Immature natural killer cell (primary cell): ENCODE measurements at regions not wholly inside any gene's neighbourhood (a gene's known extent, or its start where the extent isn't known, plus 50 kb on each side); places are given as distances from the start of the nearest gene placed in this dataset.

Experiments used
- DNase-seq, 3 donors: peaks; one replicate each; pipeline ENCODE4 v3.0.0; 2022; ENCODE audit warnings: mixed read lengths in 1 of 3
- H3K27ac Mint-ChIP-seq, 6 donors: one replicate each; pipeline ENCODE4 v1.8.0; 2020; ENCODE audit warnings: mixed read lengths in 6 of 6, mild to moderate bottlenecking in 5 of 6, inconsistent platforms in 4 of 6, moderate library complexity in 3 of 6
- H3K27me3 Mint-ChIP-seq, 3 donors: one replicate each; pipeline ENCODE4 v1.8.0; 2020 to 2021; ENCODE audit warnings: low read depth in 3 of 3, mild to moderate bottlenecking in 3 of 3, mixed read lengths in 3 of 3, moderate library complexity in 3 of 3, inconsistent platforms in 1 of 3
- H3K36me3 Mint-ChIP-seq, 3 donors: one replicate each; pipeline ENCODE4 v1.8.0; 2020; ENCODE audit warnings: mixed read lengths in 3 of 3, inconsistent platforms in 2 of 3, mild to moderate bottlenecking in 2 of 3
- H3K4me1 Mint-ChIP-seq, 2 donors: one replicate each; pipeline ENCODE4 v1.8.0; 2020; ENCODE audit warnings: inconsistent platforms in 2 of 2, mild to moderate bottlenecking in 2 of 2, mixed read lengths in 2 of 2, moderate library complexity in 1 of 2
- H3K4me3 Mint-ChIP-seq, 5 donors: one replicate each; pipeline ENCODE4 v1.8.0; 2020; ENCODE audit warnings: mild to moderate bottlenecking in 5 of 5, mixed read lengths in 5 of 5, inconsistent platforms in 3 of 5, moderate library complexity in 3 of 5
- H3K9me3 Mint-ChIP-seq, 6 donors: one replicate each; pipeline ENCODE4 v1.8.0; 2020; ENCODE audit warnings: mild to moderate bottlenecking in 6 of 6, mixed read lengths in 6 of 6, inconsistent platforms in 4 of 6, moderate library complexity in 3 of 6

DNA sequence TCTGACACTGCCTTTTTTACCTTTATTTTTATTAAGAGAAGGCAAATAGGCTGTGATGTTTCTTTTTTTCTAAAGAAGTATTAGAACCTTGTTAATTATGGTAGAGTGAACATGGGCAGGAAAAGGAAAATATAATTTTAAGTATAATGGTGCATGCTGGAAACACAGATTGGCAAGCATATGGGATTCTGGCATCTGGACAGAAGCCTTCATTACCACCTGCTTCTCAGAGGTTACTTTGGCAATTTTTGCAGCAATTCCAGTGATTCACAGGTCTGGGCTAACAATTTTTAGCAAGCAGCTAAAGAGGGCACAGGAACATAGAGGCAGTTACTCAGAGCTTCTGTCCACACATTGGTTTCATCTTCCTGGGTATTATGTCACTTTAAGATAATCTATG, 258.3 kb downstream of the DIPK2A start:
- Mint-ChIP-seq H3K9me3 (peaks cover 0 to 10% (median 2%) of the 10 kb centered on the region in 6 donors), H3K4me1 (no peaks in the 10 kb centered on the region)

DNA sequence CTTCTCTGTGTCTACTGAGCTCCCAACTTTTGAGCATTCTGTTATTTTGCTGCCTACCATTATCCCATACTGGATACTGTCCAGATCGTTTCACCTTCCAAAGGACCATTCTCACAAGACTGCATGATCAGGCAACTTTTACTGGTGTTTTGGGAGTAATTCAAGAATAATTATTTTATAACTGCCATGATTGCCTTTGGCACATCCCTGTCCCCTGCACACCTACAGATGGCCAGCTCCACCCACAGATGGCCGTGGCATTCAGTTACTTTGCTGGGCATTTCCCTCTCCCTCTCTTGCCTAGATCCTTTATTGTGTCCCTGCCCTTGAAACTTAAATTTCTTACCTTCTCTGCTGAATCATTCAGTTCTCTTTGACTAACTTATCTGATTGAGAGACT, 263.9 kb downstream of the DIPK2A start:
- Mint-ChIP-seq H3K36me3 (no peaks in the 10 kb centered on the region), H3K27ac (no peak overlapping the region), H3K4me1 (no peaks in the 10 kb centered on the region), H3K4me3 (no peak overlapping the region), H3K9me3 (peaks cover 0 to 12% (median 2%) of the 10 kb centered on the region in 6 donors), H3K27me3 (peaks cover 0 to 5% (median 0%) of the 10 kb centered on the region in 3 donors)
- DNase-seq: no peak

More for the DNA sequence above, 258.3 kb downstream of the DIPK2A start:
- H3K36me3 Mint-ChIP-seq: no peaks in the 10 kb centered on the region
- no peak for DNase-seq
- H3K4me3 Mint-ChIP-seq: no peak overlapping the region
- peaks cover 2 to 3% (median 2%) of the 10 kb centered on the region in 3 donors for H3K27me3 Mint-ChIP-seq
- H3K27ac Mint-ChIP-seq: no peak overlapping the region

DNA sequence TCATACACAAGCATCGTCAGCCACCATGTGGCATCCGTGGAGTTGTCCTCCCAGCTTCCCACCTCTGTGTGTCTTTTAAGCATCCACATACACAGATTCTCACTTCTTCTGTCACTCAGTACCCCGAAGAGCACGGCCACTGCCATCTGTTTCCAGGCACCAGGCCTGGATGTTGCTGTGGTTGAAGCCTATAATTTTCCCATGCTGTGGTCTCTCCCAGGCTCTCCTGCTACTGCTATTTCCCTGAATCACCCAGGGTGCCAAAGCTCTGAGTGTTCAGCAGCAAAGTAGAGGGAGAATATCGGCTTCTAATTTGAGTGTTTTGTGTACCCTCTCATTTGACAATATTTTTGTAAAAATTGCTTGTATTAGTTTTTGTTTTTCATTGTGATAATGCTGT, 265.7 kb downstream of the DIPK2A start:
- H3K27me3 Mint-ChIP-seq: peaks cover 0 to 3% (median 0%) of the 10 kb centered on the region in 3 donors
- H3K4me3 Mint-ChIP-seq: no peak overlapping the region
- H3K9me3 Mint-ChIP-seq: peaks cover 0 to 12% (median 2%) of the 10 kb centered on the region in 6 donors
- H3K27ac Mint-ChIP-seq: no peak overlapping the region
- no peaks in the 10 kb centered on the region for H3K4me1 Mint-ChIP-seq
- H3K36me3 Mint-ChIP-seq: no peaks in the 10 kb centered on the region
- DNase-seq: no peak

DNA sequence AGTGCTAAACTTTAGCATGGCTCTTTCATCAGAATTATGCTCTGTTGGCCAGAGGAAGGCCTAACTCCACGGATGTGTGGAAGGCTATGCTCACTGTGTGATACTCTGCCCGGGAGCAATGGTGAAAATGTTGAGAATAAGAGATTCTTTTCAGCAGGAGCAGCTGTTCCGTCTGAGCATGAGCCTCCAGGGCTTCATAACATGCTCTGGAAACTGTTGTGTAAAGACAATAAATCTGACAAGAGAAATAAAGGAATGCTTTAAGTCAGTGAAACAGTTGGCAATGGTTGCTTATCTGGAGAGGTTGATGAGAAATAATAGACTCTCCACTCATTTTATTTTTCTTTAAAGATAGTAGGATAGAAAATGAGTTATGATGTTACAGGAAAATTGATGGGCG, 269.8 kb downstream of the DIPK2A start:
- no peak overlapping the region for H3K27ac Mint-ChIP-seq
- H3K36me3 Mint-ChIP-seq: no peaks in the 10 kb centered on the region
- DNase-seq: no peak
- H3K4me3 Mint-ChIP-seq: no peak overlapping the region
- H3K27me3 Mint-ChIP-seq: peaks cover 0 to 3% (median 1%) of the 10 kb centered on the region in 3 donors
- H3K4me1 Mint-ChIP-seq: no peaks in the 10 kb centered on the region
- peaks cover 0 to 12% (median 0%) of the 10 kb centered on the region in 6 donors for H3K9me3 Mint-ChIP-seq

DNA sequence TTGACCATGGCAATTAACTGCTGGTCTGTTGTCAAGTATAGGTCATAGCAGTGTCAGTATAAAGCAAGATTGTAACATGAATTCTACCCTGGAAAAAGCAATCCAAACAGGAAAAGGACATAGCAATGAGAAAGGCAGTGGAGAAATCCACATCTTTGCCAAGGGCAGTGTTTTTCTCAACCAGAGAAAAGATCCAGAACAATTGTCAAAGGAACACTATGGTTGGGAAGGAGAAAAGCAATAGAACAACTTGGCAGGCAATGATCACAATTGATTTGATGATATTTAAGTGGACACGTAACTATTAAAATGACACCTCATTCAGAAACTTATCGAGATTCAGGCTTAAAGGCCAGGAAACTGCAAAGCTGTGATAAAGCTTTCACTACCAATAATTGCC, 271.1 kb downstream of the DIPK2A start:
- H3K27me3 Mint-ChIP-seq: peaks cover 0 to 3% (median 1%) of the 10 kb centered on the region in 3 donors
- no peak for DNase-seq
- H3K4me1 Mint-ChIP-seq: no peaks in the 10 kb centered on the region
- H3K27ac Mint-ChIP-seq: no peak overlapping the region
- H3K4me3 Mint-ChIP-seq: no peak overlapping the region
- H3K36me3 Mint-ChIP-seq: no peaks in the 10 kb centered on the region
- H3K9me3 Mint-ChIP-seq: peaks cover 0 to 8% (median 0%) of the 10 kb centered on the region in 6 donors

DNA sequence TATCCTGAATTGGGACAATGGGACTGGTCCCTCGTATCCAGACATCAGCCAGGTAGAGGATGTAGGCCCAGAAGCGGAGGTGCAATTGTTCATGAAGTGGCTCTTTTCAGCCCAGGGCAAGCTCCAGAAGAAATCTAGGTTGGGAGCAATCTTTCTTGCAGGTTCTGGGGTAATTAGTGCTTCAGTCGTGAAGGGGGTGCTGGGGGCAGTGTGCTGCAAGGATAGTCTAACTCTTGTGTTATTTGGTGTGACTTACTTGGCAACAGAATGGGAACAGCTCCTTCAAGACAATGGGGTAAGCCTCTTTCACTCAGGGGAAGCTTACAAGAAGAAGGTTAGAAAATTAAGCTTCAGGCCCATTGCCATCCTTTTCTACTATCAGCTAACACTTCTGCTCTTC, 273.0 kb downstream of the DIPK2A start:
- peaks cover 0 to 3% (median under 1%) of the 10 kb centered on the region in 6 donors for H3K9me3 Mint-ChIP-seq
- peaks cover 0 to 1% (median 0%) of the 10 kb centered on the region in 3 donors for H3K27me3 Mint-ChIP-seq
- DNase-seq: no peak
- H3K4me1 Mint-ChIP-seq: no peaks in the 10 kb centered on the region
- H3K27ac Mint-ChIP-seq: no peak overlapping the region
- H3K4me3 Mint-ChIP-seq: no peak overlapping the region
- H3K36me3 Mint-ChIP-seq: no peaks in the 10 kb centered on the region

DNA sequence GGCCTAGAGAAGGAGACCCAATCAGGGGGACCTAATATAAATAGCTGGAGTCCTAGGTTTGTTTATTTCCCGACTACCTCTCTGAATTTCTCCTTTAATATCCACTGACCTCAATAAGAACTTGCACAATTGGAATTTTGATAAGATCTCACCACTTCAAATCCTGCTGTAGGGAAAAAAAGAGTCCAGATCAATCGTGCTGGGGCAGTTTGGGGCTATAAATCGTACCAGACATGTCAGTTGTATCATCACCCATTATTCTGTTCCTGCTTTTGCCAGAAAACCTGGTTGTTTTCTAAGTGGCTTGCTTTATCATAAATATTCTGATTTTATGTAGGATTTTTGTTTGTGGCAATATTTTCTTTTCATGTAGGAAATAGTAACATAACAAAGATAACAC, 281.3 kb downstream of the DIPK2A start:
- H3K9me3 Mint-ChIP-seq: peaks cover 0 to 6% (median 3%) of the 10 kb centered on the region in 6 donors
- no peak overlapping the region for H3K27ac Mint-ChIP-seq
- H3K4me1 Mint-ChIP-seq: no peaks in the 10 kb centered on the region
- H3K27me3 Mint-ChIP-seq: peaks cover 1 to 14% (median 8%) of the 10 kb centered on the region in 3 donors
- no peak overlapping the region for H3K4me3 Mint-ChIP-seq
- H3K36me3 Mint-ChIP-seq: no peaks in the 10 kb centered on the region
- DNase-seq: no peak

DNA sequence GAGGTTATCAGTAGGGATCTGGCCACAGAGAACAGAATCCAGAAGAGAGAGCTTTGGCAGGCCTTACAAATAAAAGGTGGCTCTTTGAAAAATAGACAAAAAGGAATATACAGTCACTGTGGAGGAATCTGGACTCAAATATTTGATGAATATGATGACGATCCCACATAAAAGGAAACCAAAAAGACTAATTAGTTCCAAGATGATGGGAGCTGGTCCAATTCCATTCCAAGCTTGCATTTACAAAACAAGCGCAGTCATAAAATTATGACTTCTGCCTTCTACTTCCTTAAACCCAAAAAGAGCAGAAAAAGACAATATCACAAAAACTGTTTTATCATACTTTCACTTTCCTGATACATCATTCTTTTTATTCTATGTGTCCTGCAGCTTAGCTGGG, 285.8 kb downstream of the DIPK2A start:
- Mint-ChIP-seq H3K36me3 (no peaks in the 10 kb centered on the region), H3K9me3 (peaks cover 0 to 6% (median under 1%) of the 10 kb centered on the region in 6 donors), H3K4me1 (peaks cover 0 to 2% of the 10 kb centered on the region in 2 donors), H3K27ac (no peak overlapping the region), H3K27me3 (peaks cover 1 to 12% (median 3%) of the 10 kb centered on the region in 3 donors), H3K4me3 (no peak overlapping the region)
- no peak for DNase-seq

DNA sequence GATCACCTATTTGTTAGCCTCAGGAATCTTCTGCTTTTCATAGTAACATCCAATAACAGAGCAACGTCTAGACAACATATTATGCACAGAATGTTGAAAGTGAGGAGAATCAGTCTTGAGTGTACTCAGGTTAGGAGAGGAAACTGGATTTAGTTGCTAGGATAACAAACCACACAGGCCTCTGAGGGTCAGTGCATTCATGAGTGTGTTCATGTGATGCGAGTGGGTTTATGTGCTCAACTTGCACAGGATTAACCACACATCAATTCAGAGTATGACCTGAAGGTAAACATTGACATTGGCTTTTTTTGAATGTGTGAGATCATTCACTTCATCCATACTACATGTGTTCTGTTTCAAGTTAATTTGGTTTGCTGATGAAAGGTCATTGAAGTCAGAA, 287.6 kb downstream of the DIPK2A start:
- Mint-ChIP-seq H3K27me3 (peaks cover 1 to 10% (median 3%) of the 10 kb centered on the region in 3 donors), H3K4me3 (no peak overlapping the region), H3K9me3 (peaks cover 0 to 4% (median 0%) of the 10 kb centered on the region in 6 donors), H3K27ac (no peak overlapping the region), H3K4me1 (peaks cover 0 to 2% of the 10 kb centered on the region in 2 donors), H3K36me3 (no peaks in the 10 kb centered on the region)
- DNase-seq: no peak

DNA sequence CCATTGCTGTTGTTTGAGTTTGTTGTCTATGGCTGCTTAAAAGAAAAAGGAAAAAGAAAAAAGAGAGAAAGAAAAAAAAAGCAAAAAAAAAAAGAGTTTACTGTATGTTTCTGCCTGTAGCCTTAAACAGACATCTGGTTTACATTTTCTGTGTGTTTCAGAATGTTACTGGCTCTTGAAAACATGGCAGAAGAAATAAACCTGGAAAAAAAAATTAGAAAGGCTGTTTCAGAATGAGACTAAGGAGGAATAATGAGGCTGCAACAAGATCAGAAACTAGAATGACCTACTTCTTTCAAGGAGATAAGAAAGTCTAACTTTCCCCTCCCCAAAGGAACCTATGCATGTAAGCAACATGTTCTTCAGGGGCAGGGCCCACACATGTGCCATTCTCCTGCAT, 292.1 kb downstream of the DIPK2A start:
- Mint-ChIP-seq H3K4me1 (peaks cover 0 to 2% of the 10 kb centered on the region in 2 donors), H3K36me3 (no peaks in the 10 kb centered on the region), H3K27ac (no peak overlapping the region)

DNA sequence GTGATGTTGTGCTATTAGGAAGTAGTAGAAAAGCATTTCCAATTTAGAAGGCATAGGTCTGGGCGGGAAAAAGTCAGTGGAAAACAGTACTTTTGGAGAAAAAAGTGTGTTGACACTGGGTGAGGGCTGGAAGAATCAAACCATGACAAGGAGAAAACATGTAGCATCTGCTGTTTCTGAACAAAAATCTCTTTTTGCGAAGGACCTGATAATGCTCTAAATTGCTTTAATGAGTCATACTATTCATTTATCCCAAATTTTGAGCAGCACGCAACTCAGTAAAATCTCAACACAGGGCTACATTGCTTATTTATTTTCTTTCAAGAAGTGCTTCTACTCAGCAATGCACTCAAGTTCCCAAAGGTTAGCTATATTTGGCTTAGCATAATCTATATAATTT, 292.7 kb downstream of the DIPK2A start:
- no peaks in the 10 kb centered on the region for H3K36me3 Mint-ChIP-seq
- no peak overlapping the region for H3K4me3 Mint-ChIP-seq
- H3K27ac Mint-ChIP-seq: no peak overlapping the region
- peaks cover 0 to 6% (median 0%) of the 10 kb centered on the region in 6 donors for H3K9me3 Mint-ChIP-seq
- DNase-seq: no peak
- H3K4me1 Mint-ChIP-seq: peaks cover 0 to 2% of the 10 kb centered on the region in 2 donors
- peaks cover 0 to 3% (median 0%) of the 10 kb centered on the region in 3 donors for H3K27me3 Mint-ChIP-seq

More for the DNA sequence above, 292.1 kb downstream of the DIPK2A start:
- Mint-ChIP-seq H3K4me3 (no peak overlapping the region), H3K9me3 (peaks cover 0 to 4% (median 0%) of the 10 kb centered on the region in 6 donors), H3K27me3 (peaks cover 0 to 3% (median 0%) of the 10 kb centered on the region in 3 donors)
- no peak for DNase-seq

DNA sequence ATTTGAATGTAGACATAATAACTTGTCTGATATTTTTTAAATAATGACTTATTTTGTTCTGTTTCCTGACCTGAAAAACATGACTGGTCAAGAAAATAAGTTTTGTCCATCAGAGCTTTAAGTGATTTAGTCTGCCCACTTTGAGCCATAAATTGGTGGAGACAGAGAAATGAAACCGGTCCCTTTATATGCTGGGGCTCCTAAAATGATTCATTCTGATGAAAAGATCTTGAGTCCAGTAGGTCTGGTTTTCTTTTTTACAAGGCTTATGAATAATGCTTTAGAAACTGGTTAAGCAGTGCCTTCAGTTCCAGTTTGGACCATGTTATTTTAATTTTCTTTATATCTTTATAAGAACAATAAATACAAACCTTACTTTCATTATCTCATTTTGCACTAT, 293.2 kb downstream of the DIPK2A start:
- peaks cover 0 to 6% (median 0%) of the 10 kb centered on the region in 6 donors for H3K9me3 Mint-ChIP-seq
- H3K27me3 Mint-ChIP-seq: peaks cover 0 to 3% (median 0%) of the 10 kb centered on the region in 3 donors
- H3K4me1 Mint-ChIP-seq: peaks cover 0 to 2% of the 10 kb centered on the region in 2 donors
- no peak overlapping the region for H3K4me3 Mint-ChIP-seq
- H3K27ac Mint-ChIP-seq: no peak overlapping the region
- H3K36me3 Mint-ChIP-seq: no peaks in the 10 kb centered on the region
- no peak for DNase-seq

DNA sequence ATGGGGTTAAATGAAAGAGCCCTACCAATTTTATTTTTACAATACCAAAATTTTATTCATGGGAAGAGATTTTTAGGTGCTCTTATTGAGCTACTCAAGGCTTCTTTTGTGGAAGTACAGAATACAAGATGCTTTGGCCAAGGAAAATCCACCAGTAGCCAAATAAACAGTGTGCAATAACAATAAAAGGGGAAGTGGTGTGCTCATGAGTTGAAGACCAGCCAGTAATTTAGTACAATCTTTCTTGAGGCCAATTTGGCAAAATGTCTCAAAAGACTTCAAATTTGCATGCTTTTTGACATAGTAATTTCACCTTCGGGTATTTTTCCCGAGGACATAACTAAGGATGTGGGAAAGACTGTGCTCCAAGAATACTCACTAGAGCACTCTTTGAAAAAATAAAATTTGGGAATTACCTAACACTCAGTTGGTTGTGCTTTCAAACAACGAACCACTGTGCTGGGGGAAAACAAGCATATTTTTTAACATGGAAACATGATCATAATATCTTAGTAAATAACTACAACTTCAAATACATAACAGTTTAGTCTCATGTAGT, 294.0 kb downstream of the DIPK2A start:
- Mint-ChIP-seq H3K27ac (no peak overlapping the region), H3K4me1 (peaks cover 0 to 2% of the 10 kb centered on the region in 2 donors), H3K27me3 (peaks cover 0 to 7% (median 2%) of the 10 kb centered on the region in 3 donors), H3K4me3 (no peak overlapping the region), H3K36me3 (no peaks in the 10 kb centered on the region), H3K9me3 (peaks cover 0 to 5% (median 0%) of the 10 kb centered on the region in 6 donors)
- DNase-seq: no peak

DNA sequence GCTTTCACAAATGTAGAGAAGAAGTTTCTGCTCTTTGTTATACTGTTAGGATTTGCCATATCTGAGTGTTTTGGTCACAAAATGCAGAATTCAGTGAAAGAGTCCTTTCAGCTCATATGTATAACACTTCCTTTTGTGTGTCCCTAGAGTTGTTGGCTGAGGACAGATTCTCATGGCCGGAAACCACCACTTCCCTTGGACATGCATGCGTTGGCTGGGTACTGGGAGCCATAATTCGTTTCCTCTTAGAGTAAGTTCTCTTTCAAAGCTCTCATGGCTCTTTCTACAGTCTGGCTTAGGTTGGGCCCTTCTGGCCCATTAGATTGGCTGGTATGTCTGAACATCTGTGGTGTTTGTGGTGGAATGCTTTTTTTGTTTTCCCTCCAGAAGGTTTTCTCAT, 298.5 kb downstream of the DIPK2A start:
- Mint-ChIP-seq H3K9me3 (peaks cover 0 to 3% (median 0%) of the 10 kb centered on the region in 6 donors), H3K4me1 (peaks cover 5 to 8% of the 10 kb centered on the region in 2 donors), H3K36me3 (no peaks in the 10 kb centered on the region), H3K27ac (no peak overlapping the region), H3K4me3 (no peak overlapping the region), H3K27me3 (peaks cover 0 to 6% (median 4%) of the 10 kb centered on the region in 3 donors)
- no peak for DNase-seq

DNA sequence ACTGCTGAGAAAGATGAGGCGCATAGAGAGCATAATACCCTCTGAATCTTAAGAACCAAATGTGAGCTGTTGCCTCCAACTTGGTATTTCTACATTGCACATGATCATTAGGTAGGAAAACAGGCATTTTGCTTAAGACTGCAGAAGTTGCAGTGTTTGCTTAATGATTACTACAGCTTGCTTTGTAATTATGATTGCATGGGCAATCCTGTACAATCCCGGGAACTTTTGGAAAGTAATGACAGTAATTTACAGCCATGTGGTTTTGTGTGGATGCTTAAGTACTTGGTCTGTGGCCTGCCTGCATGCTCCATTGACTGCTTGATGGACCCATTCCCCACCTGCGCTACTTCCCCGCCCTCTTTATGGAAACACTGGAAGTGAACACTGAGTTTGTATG, 301.1 kb downstream of the DIPK2A start:
- Mint-ChIP-seq H3K27me3 (peaks cover 0 to 6% (median 4%) of the 10 kb centered on the region in 3 donors), H3K4me1 (peaks cover 8 to 10% of the 10 kb centered on the region in 2 donors), H3K36me3 (no peaks in the 10 kb centered on the region), H3K27ac (no peak overlapping the region), H3K4me3 (no peak overlapping the region), H3K9me3 (peaks cover 0 to 3% (median 0%) of the 10 kb centered on the region in 6 donors)
- no peak for DNase-seq
